Psoas muscle (tissue), 7 donors: ENCODE measurements at regions not wholly inside any gene's neighbourhood (a gene's known extent, or its start where the extent isn't known, plus 50 kb on each side); places are given as distances from the start of the nearest gene placed in this dataset.

Source experiments
- ATAC-seq, 4 donors: fragments of 200-7000 bp; cut with Tn5 transposase; one replicate each; pipeline ENCODE4 v1.9.1; 2020; ENCODE audit warnings: moderate library complexity in 3 of 4, mild to moderate bottlenecking in 2 of 4
- DNase-seq, 2 donors: peaks; one replicate each; pipeline ENCODE4 v3.0.0-alpha.2; 2020
- H3K27ac ChIP-seq: fragments of 200-600 bp; one replicate; pipeline ENCODE4 v1.8.0; 2022
- H3K27me3 ChIP-seq, 3 donors: fragments of 200-600 bp in 1 of 3; one replicate each; pipeline versions ENCODE4 v1.6.1 to v1.8.0; 2013 to 2022; ENCODE audit warnings: low read length in 2 of 3, mild to moderate bottlenecking in 2 of 3, moderate library complexity in 1 of 3; ENCODE audit not compliant: insufficient read depth in 3 of 3
- H3K36me3 ChIP-seq, 2 donors: fragments of 200-600 bp in 1 of 2; one replicate each; pipeline versions ENCODE4 v1.6.1 to v1.8.0; 2013 to 2022; ENCODE audit warnings: low read depth in 1 of 2, mild to moderate bottlenecking in 1 of 2, moderate library complexity in 1 of 2; ENCODE audit not compliant: insufficient read depth in 1 of 2
- H3K4me1 ChIP-seq: fragments of 200-600 bp; one replicate; pipeline ENCODE4 v1.8.0; 2022
- H3K4me3 ChIP-seq: fragments of 200-600 bp; one replicate; pipeline ENCODE4 v1.8.0; 2022; ENCODE audit warnings: mild to moderate bottlenecking
- H3K9me3 ChIP-seq: fragments of 200-600 bp; one replicate; pipeline ENCODE4 v1.8.0; 2022
- CTCF ChIP-seq: fragments of 200-600 bp; IDR thresholded peaks from one replicate; pipeline ENCODE4 v1.8.0; 2022; ENCODE audit warnings: antibody characterized with exemption
- WGBS, 3 donors: extraction: QIAGEN DNeasy Blood & Tissue Kit; methylation state at CpG; one replicate each; pipeline versions ENCODE4 v1.1.6 to v1.1.7; 2013; 5-methylcytosine and 5-hydroxymethylcytosine counted together
- intact Hi-C, 2 donors: fragments of 100-400 bp; cut with DNase I; formaldehyde crosslinking; loops; one replicate each; pipeline versions ENCODE4 v1.11.0 to v1.14.2; 2022
- donor health status: healthy with polysubstance abuse.
- donor health status: DM: no; HTN: no; CAD: no; lungs with moderate emphysema.
- donor health status: Bipolar disorder and iron deficiency.
- donor health status: healthy.
- donor health status: DM: yes; HTN: yes; CAD: no.
- donor health status: DM: no; HTN: no; CAD: no.
- donor health status: DM: yes; HTN: yes; CAD: no.

- 92 to 96% (median 94%) methylated on average over 4 of the region's 4 CpGs for WGBS, 3 donors
These were observed 216.3 kb downstream of the RNF144A start for GRCh38 chr2:7133521-7133920.

GRCh38 chr2:7140306-7140705, 223.1 kb downstream of the RNF144A start:
- 29 to 36% (median 32%) methylated on average over 1 of the region's 1 CpG for WGBS, 3 donors

More at GRCh38 chr2:7133521-7133920, 216.3 kb downstream of the RNF144A start:
- no peaks in the 10 kb centered on the region for H3K4me1 ChIP-seq
- no peak for TF ChIP-seq CTCF
- intact Hi-C loops = no loop called here
- no peaks in the 10 kb centered on the region for H3K36me3 ChIP-seq
- no peak overlapping the region for H3K4me3 ChIP-seq
- no peak for DNase-seq
- ATAC-seq = no peak
- no peaks in the 10 kb centered on the region for H3K27me3 ChIP-seq
- H3K9me3 ChIP-seq = no peaks in the 10 kb centered on the region
- no peak overlapping the region for H3K27ac ChIP-seq

GRCh38 chr2:7145707-7146106, 228.5 kb downstream of the RNF144A start:
- Histone ChIP-seq H3K4me3 (no peak overlapping the region), H3K27ac (no peak overlapping the region), H3K9me3 (peaks cover 3% of the 10 kb centered on the region), H3K36me3 (no peaks in the 10 kb centered on the region), H3K27me3 (no peaks in the 10 kb centered on the region), H3K4me1 (no peaks in the 10 kb centered on the region)
- intact Hi-C loops = no loop called here
- TF ChIP-seq CTCF = no peak
- ATAC-seq (no peak), DNase-seq (no peak)

More at GRCh38 chr2:7140306-7140705, 223.1 kb downstream of the RNF144A start:
- ATAC-seq = no peak
- no peak for TF ChIP-seq CTCF
- Histone ChIP-seq H3K36me3 (no peaks in the 10 kb centered on the region), H3K4me1 (no peaks in the 10 kb centered on the region), H3K9me3 (peaks cover under 1% of the 10 kb centered on the region), H3K27ac (no peak overlapping the region), H3K4me3 (no peak overlapping the region), H3K27me3 (no peaks in the 10 kb centered on the region)
- DNase-seq = no peak
- intact Hi-C loops = no loop called here

- no peaks in the 10 kb centered on the region for H3K36me3 ChIP-seq
- DNase-seq (no peak), ATAC-seq (no peak)
- intact Hi-C loops = no loop called here
- no peak overlapping the region for H3K4me3 ChIP-seq
- no peaks in the 10 kb centered on the region for H3K4me1 ChIP-seq
- no peaks in the 10 kb centered on the region for H3K27me3 ChIP-seq
- TF ChIP-seq CTCF = no peak
- H3K27ac ChIP-seq = no peak overlapping the region
- peaks cover 3% of the 10 kb centered on the region for H3K9me3 ChIP-seq
These were observed 228.9 kb downstream of the RNF144A start for GRCh38 chr2:7146151-7146550.

GRCh38 chr2:7154656-7155055, 237.4 kb downstream of the RNF144A start:
- no peaks in the 10 kb centered on the region for H3K36me3 ChIP-seq
- no peak for TF ChIP-seq CTCF
- H3K27ac ChIP-seq = no peak overlapping the region
- no peaks in the 10 kb centered on the region for H3K27me3 ChIP-seq
- no peak overlapping the region for H3K4me3 ChIP-seq
- no peak for DNase-seq
- no peaks in the 10 kb centered on the region for H3K4me1 ChIP-seq
- peaks cover 16% of the 10 kb centered on the region for H3K9me3 ChIP-seq
- intact Hi-C loops = no loop called here
- WGBS, 3 donors = 86 to 91% (median 90%) methylated on average over 1 of the region's 1 CpG
- ATAC-seq = no peak
